HCT116 (cell line): ENCODE measurements at regions not wholly inside any gene's neighbourhood (a gene's known extent, or its start where the extent isn't known, plus 50 kb on each side); places are given as distances from the start of the nearest gene placed in this dataset.

Experiments used
- CEBPB ChIP-seq: IDR thresholded peaks from 2 replicates; pipeline ENCODE4 v1.6.1; 2012; ENCODE audit warnings: low read depth
- EZH2 ChIP-seq: fragments of 200-600 bp; sonication (generic); IDR thresholded peaks from 2 replicates; pipeline ENCODE4 v1.6.1; 2017; ENCODE audit warnings: antibody characterized with exemption, mixed run types
- JUND ChIP-seq: IDR thresholded peaks from 2 replicates; pipeline ENCODE4 v1.6.1; 2012
- POLR2AphosphoS5 ChIP-seq: IDR thresholded peaks from 2 replicates; pipeline ENCODE4 v1.6.1; 2011; ENCODE audit warnings: mild to moderate bottlenecking, low read depth, low read length, moderate library complexity
- RAD21 ChIP-seq: IDR thresholded peaks from 2 replicates; pipeline ENCODE4 v1.6.1; 2012; ENCODE audit warnings: low read depth, mild to moderate bottlenecking
- SRF ChIP-seq: IDR thresholded peaks from 2 replicates; pipeline ENCODE4 v1.6.1; 2012; ENCODE audit warnings: low read depth
- ZNF274 ChIP-seq: fragments of 200-500 bp; sonication (Bioruptor generic); IDR thresholded peaks from 2 replicates; pipeline ENCODE4 v1.6.1; 2014; ENCODE audit warnings: mild to moderate bottlenecking, low read depth, low read length, inconsistent platforms
- TF ChIP-seq, protein P1 (sequence below), 3 experiments: fragments of 200-600 bp in 1 of 3; sonication (generic) in 1 of 3; IDR thresholded peaks in 2 of 3; conservative IDR thresholded peaks in 1 of 3; 2 replicates each; pipeline ENCODE4 v1.5.1; 2012 to 2017; ENCODE audit warnings: low read depth in 2 of 3, low read length in 2 of 3, antibody characterized with exemption in 1 of 3, borderline replicate concordance in 1 of 3, control low read depth in 1 of 3, mild to moderate bottlenecking in 1 of 3, mixed read lengths in 1 of 3, mixed run types in 1 of 3, moderate library complexity in 1 of 3; ENCODE audit not compliant: insufficient read depth in 1 of 3

DNA sequence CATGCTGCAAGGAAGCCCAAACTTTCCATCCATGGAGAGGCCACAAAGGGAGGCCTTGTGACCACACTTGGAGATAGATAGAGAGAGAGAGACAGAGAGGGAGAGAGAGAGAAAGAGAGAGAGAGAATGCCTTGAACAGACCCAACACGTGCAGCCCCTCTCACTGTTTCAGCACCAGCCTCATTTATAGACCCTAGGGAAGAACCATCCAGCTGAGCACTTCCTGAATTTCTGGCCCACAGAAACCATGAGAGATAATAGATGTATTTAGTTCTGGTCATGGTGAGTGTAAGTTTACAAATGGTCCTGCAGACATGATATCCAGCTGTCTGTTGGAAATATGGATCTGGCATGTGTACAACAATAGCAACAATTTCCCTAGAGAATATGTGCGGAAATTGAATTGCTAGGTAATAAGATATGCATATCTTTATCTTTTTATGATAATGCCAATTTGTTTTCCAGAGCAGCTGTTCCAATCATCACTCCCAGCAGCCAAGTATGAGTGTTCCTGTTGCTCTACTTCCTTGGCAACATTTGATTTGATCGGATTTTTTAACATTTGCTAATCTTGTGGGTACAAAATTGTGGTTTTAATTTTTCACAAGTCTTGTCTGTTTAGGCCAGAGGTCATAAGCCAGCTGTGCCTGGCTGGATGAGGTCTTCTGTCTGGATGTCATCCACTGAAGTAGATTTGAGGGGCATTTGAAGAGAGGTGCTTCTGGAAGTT is 217.3 kb upstream of the IL12B start:
- no peak for TF ChIP-seq POLR2AphosphoS5
- TF ChIP-seq, protein P1, sequence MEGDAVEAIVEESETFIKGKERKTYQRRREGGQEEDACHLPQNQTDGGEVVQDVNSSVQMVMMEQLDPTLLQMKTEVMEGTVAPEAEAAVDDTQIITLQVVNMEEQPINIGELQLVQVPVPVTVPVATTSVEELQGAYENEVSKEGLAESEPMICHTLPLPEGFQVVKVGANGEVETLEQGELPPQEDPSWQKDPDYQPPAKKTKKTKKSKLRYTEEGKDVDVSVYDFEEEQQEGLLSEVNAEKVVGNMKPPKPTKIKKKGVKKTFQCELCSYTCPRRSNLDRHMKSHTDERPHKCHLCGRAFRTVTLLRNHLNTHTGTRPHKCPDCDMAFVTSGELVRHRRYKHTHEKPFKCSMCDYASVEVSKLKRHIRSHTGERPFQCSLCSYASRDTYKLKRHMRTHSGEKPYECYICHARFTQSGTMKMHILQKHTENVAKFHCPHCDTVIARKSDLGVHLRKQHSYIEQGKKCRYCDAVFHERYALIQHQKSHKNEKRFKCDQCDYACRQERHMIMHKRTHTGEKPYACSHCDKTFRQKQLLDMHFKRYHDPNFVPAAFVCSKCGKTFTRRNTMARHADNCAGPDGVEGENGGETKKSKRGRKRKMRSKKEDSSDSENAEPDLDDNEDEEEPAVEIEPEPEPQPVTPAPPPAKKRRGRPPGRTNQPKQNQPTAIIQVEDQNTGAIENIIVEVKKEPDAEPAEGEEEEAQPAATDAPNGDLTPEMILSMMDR (IDR thresholded peaks at IDR 0.05 in 2 of 3, conservative IDR thresholded peaks at IDR 0.05 in 1 of 3; ENCODE audit: borderline replicate concordance in 1 of 3, insufficient read depth in 1 of 3, low read depth in 2 of 3, low read length in 2 of 3) = no peak
- TF ChIP-seq SRF = no peak
- TF ChIP-seq CEBPB = no peak
- no peak for TF ChIP-seq ZNF274
- TF ChIP-seq RAD21 = no peak
- TF ChIP-seq EZH2 = no peak
- no peak for TF ChIP-seq JUND
